ENCODE measurements at regions not wholly inside any gene's neighbourhood (a gene's known extent, or its start where the extent isn't known, plus 50 kb on each side); places are given as distances from the start of the nearest gene placed in this dataset.

GRCh38 chr2:39593439-39594393 lies 72.0 kb upstream of the TMEM178A start (continued):
- no peak for TF ChIP-seq SP140L (CRISPR knock-in tag; IDR thresholded peaks at IDR 0.05; ENCODE audit: borderline replicate concordance)
- TF ChIP-seq SMC3 (IDR thresholded peaks at IDR 0.05; ENCODE audit: low read length), result peak; percentile 76; the same call in 1 of the 2 replicates
- TF ChIP-seq HDAC6 (IDR thresholded peaks at IDR 0.05; ENCODE audit: low read depth, low read length), result no peak
- TF ChIP-seq ZNF574 (CRISPR knock-in tag; IDR thresholded peaks at IDR 0.05), result 0 out of 2 replicates have a peak, but pooled peaks have one; percentile 25
- no peak for TF ChIP-seq TRIM22 (IDR thresholded peaks at IDR 0.05)
- TF ChIP-seq NFIC (IDR thresholded peaks at IDR 0.05; ENCODE audit: low read length), result no peak
- TF ChIP-seq CEBPZ (IDR thresholded peaks at IDR 0.05; ENCODE audit: low read length), result no peak
- TF ChIP-seq XRCC5 (optimal IDR thresholded peaks at IDR 0.05; ENCODE audit: low read length), result peak; percentile 53
- TF ChIP-seq MIER2 (CRISPR knock-in tag; IDR thresholded peaks at IDR 0.05), result no peak
- no peak for TF ChIP-seq ZNF777 (CRISPR knock-in tag; IDR thresholded peaks at IDR 0.05)
- TF ChIP-seq GABPB1 (CRISPR knock-in tag; IDR thresholded peaks at IDR 0.05), result no peak
- TF ChIP-seq HNRNPH1 (optimal IDR thresholded peaks at IDR 0.05; ENCODE audit: low read depth, low read length), result no peak
- no peak for TF ChIP-seq AHR (CRISPR knock-in tag; IDR thresholded peaks at IDR 0.05)
- TF ChIP-seq ZNF280D (CRISPR knock-in tag; IDR thresholded peaks at IDR 0.05), result no peak
- TF ChIP-seq SOX5 (CRISPR knock-in tag; IDR thresholded peaks at IDR 0.05; ENCODE audit: borderline replicate concordance), result 0 out of 2 replicates have a peak, but pooled peaks have one; percentile 10
- no peak for TF ChIP-seq PLRG1 (conservative IDR thresholded peaks at IDR 0.05)
- TF ChIP-seq ZNF30 (CRISPR knock-in tag; IDR thresholded peaks at IDR 0.05), result no peak
